NCI-H82 treated with DMSO at 0.1 percent for 48 hours (cell line): ENCODE measurements at regions not wholly inside any gene's neighbourhood (a gene's known extent, or its start where the extent isn't known, plus 50 kb on each side); places are given as distances from the start of the nearest gene placed in this dataset.
"Not testable (repeated sequence)": the region's sequence is repeated elsewhere in the genome, so short reads cannot be mapped to it uniquely, and the experiment has no call there.

Experiments
- DNase-seq: peaks from one replicate; lab custom pipeline; 2025; ENCODE audit not compliant: unreplicated experiment; lab: John Stamatoyannopoulos, UW

GRCh38 chr13:80881495-80881894 lies 540.6 kb upstream of the SPRY2 start:
- DNase-seq: no peak

- no peak for DNase-seq
Measured at GRCh38 chr13:80881034-80881433, 540.1 kb upstream of the SPRY2 start.

- no peak for DNase-seq
Measured at GRCh38 chr13:80877944-80878241, 537.0 kb upstream of the SPRY2 start.

- DNase-seq: no peak
Measured at GRCh38 chr13:80877209-80877943, 536.5 kb upstream of the SPRY2 start.

GRCh38 chr13:80873589-80873988 lies 532.7 kb upstream of the SPRY2 start:
- DNase-seq: no peak

GRCh38 chr13:80871971-80872370 lies 531.0 kb upstream of the SPRY2 start:
- DNase-seq: not testable (repeated sequence)

- no peak for DNase-seq
Measured at GRCh38 chr13:80871481-80871880, 530.6 kb upstream of the SPRY2 start.

- DNase-seq: no peak
Measured at GRCh38 chr13:80870186-80870585, 529.3 kb upstream of the SPRY2 start.

GRCh38 chr13:80866921-80867320 lies 526.0 kb upstream of the SPRY2 start:
- no peak for DNase-seq

- DNase-seq: no peak
Measured at GRCh38 chr13:80865329-80865728, 524.4 kb upstream of the SPRY2 start.

- DNase-seq: no peak
Measured at GRCh38 chr13:80862456-80862855, 521.5 kb upstream of the SPRY2 start.

- no peak for DNase-seq
Measured at GRCh38 chr13:80860845-80861244, 519.9 kb upstream of the SPRY2 start.

- DNase-seq: no peak
Measured at GRCh38 chr13:80858131-80858530, 517.2 kb upstream of the SPRY2 start.

GRCh38 chr13:80857321-80857720 lies 516.4 kb upstream of the SPRY2 start:
- DNase-seq: no peak

- DNase-seq: no peak
Measured at GRCh38 chr13:80850771-80851170, 509.8 kb upstream of the SPRY2 start.

GRCh38 chr13:80844164-80844563 lies 503.2 kb upstream of the SPRY2 start:
- DNase-seq: no peak

GRCh38 chr13:80841414-80841813 lies 500.5 kb upstream of the SPRY2 start:
- no peak for DNase-seq

- no peak for DNase-seq
Measured at GRCh38 chr13:80840316-80840976, 499.5 kb upstream of the SPRY2 start.

GRCh38 chr13:80835902-80836301 lies 495.0 kb upstream of the SPRY2 start:
- DNase-seq: no peak

- no peak for DNase-seq
Measured at GRCh38 chr13:80830431-80830830, 489.5 kb upstream of the SPRY2 start.

GRCh38 chr13:80828759-80829158 lies 487.8 kb upstream of the SPRY2 start:
- DNase-seq: no peak

- no peak for DNase-seq
Measured at GRCh38 chr13:80825276-80825675, 484.4 kb upstream of the SPRY2 start.

GRCh38 chr13:80824229-80824628 lies 483.3 kb upstream of the SPRY2 start:
- no peak for DNase-seq
